B cell (primary cell): ENCODE measurements at regions not wholly inside any gene's neighbourhood (a gene's known extent, or its start where the extent isn't known, plus 50 kb on each side); places are given as distances from the start of the nearest gene placed in this dataset.

Experiments
- ATAC-seq: fragments of 200-7000 bp; cut with Tn5 transposase; one replicate; pipeline ENCODE4 v1.10.0; 2021; ENCODE audit warnings: low read depth, mild to moderate bottlenecking, moderate number of reproducible peaks, moderate library complexity
- CTCF ChIA-PET: fragments of 350-600 bp; sonication (Branson Sonifier 250); formaldehyde crosslinking; loops from one replicate; lab custom pipeline; 2021; ENCODE audit warnings: antibody characterized with exemption, inconsistent platforms; lab: Charles Lee
- POLR2A ChIA-PET: fragments of 350-600 bp; sonication (Branson Sonifier 250); formaldehyde crosslinking; loops from one replicate; lab custom pipeline; 2021; ENCODE audit warnings: antibody characterized with exemption; lab: Charles Lee
- DNase-seq: peaks from one replicate; pipeline ENCODE4 v3.0.0; 2013
- H2AFZ ChIP-seq: 2 replicates; pipeline ENCODE4 v1.6.1; 2012; ENCODE audit warnings: mild to moderate bottlenecking, low read depth, low read length; ENCODE audit not compliant: insufficient read depth, poor library complexity, severe bottlenecking
- H3K27ac ChIP-seq, 2 donors: 1 replicate in 1 of 2; 2 replicates in 1 of 2; pipeline ENCODE4 v1.5.1; 2012 to 2013; ENCODE audit warnings: low read length in 2 of 2, mild to moderate bottlenecking in 2 of 2, moderate library complexity in 1 of 2
- H3K27me3 ChIP-seq, 4 experiments: fragments of 200-600 bp in 1 of 4; sonication (generic) in 1 of 4; replicated peaks in 1 of 4; 1 replicate in 2 of 4; 2 replicates in 2 of 4; pipeline versions ENCODE4 v1.6.1 to v1.7.0; 2013 to 2016; ENCODE audit warnings: low read length in 3 of 4, mild to moderate bottlenecking in 2 of 4, mixed read lengths in 1 of 4, moderate library complexity in 1 of 4; ENCODE audit not compliant: insufficient read depth in 4 of 4, control insufficient read depth in 3 of 4; ENCODE audit errors: control extremely low read depth in 1 of 4
- H3K36me3 ChIP-seq, 2 experiments: replicated peaks in 1 of 2; 1 replicate in 1 of 2; 2 replicates in 1 of 2; pipeline versions ENCODE4 v1.6.1 to v1.7.1; 2013; ENCODE audit warnings: low read length in 1 of 2; ENCODE audit not compliant: insufficient read depth in 2 of 2, control insufficient read depth in 1 of 2; ENCODE audit errors: control extremely low read depth in 1 of 2, extremely low read depth in 1 of 2
- H3K4me1 ChIP-seq, 2 donors: fragments of 200-600 bp in 1 of 2; sonication (generic) in 1 of 2; 1 replicate in 1 of 2; 2 replicates in 1 of 2; pipeline versions ENCODE4 v1.5.1 to v1.6.1; 2013 to 2017; ENCODE audit warnings: low read length in 2 of 2; ENCODE audit not compliant: control insufficient read depth in 2 of 2, insufficient read depth in 2 of 2
- H3K4me2 ChIP-seq: replicated peaks from 2 replicates; pipeline ENCODE3; 2012; ENCODE audit warnings: mild to moderate bottlenecking, low read depth, low read length; ENCODE audit not compliant: poor library complexity, severe bottlenecking
- H3K4me3 ChIP-seq, 5 experiments: fragments of 200-600 bp in 1 of 5; sonication (generic) in 1 of 5; 1 replicate in 3 of 5; 2 replicates in 2 of 5; pipeline versions ENCODE4 v1.5.1 to v1.7.0; 2011 to 2016; ENCODE audit warnings: low read length in 4 of 5, mild to moderate bottlenecking in 4 of 5, low read depth in 2 of 5, control low read depth in 1 of 5, moderate library complexity in 1 of 5; ENCODE audit not compliant: insufficient read depth in 1 of 5; ENCODE audit errors: control extremely low read depth in 1 of 5, extremely low read depth in 1 of 5
- H3K79me2 ChIP-seq: fragments of 200-600 bp; sonication (generic); one replicate; pipeline ENCODE4 v1.6.0; 2016; ENCODE audit warnings: low read length; ENCODE audit not compliant: control insufficient read depth, insufficient read depth
- H3K9ac ChIP-seq: fragments of 200-600 bp; sonication (generic); 2 replicates; pipeline ENCODE4 v1.6.1; 2017; ENCODE audit warnings: mild to moderate bottlenecking, low read length, moderate library complexity
- H3K9me3 ChIP-seq, 3 donors: one replicate each; pipeline versions ENCODE4 v1.6.1 to v1.7.1; 2013; ENCODE audit warnings: low read length in 2 of 3; ENCODE audit not compliant: control insufficient read depth in 2 of 3, insufficient read depth in 1 of 3; ENCODE audit errors: control extremely low read depth in 1 of 3
- H4K20me1 ChIP-seq: 2 replicates; pipeline ENCODE4 v1.6.0; 2012; ENCODE audit warnings: mild to moderate bottlenecking, low read length; ENCODE audit not compliant: insufficient read depth, control insufficient read depth, poor library complexity, severe bottlenecking
- H3K27ac Mint-ChIP-seq: one replicate; pipeline ENCODE4 v1.8.0; 2021; ENCODE audit warnings: mixed read lengths
- H3K27me3 Mint-ChIP-seq: one replicate; pipeline ENCODE4 v1.8.0; 2021; ENCODE audit warnings: mixed read lengths
- H3K4me1 Mint-ChIP-seq: one replicate; pipeline ENCODE4 v1.8.0; 2021; ENCODE audit warnings: mixed read lengths
- H3K4me3 Mint-ChIP-seq: one replicate; pipeline ENCODE4 v1.8.0; 2021; ENCODE audit warnings: mixed read lengths
- H3K9me3 Mint-ChIP-seq: one replicate; pipeline ENCODE4 v1.8.0; 2022; ENCODE audit warnings: mixed read lengths; ENCODE audit not compliant: insufficient read depth
- EZH2 ChIP-seq: IDR thresholded peaks from 2 replicates; pipeline ENCODE4 v1.6.1; 2012; ENCODE audit warnings: borderline replicate concordance, low read depth, mild to moderate bottlenecking, moderate library complexity, low read length; ENCODE audit not compliant: insufficient read depth, poor library complexity, severe bottlenecking
- WGBS: methylation state at CpG from one replicate; pipeline ENCODE4 v1.1.5; 2013; ENCODE audit warnings: missing lambda C conversion rate; ENCODE audit not compliant: insufficient coverage; 5-methylcytosine and 5-hydroxymethylcytosine counted together
- intact Hi-C: fragments of 100-400 bp; cut with micrococcal nuclease; formaldehyde crosslinking; loops from one replicate; pipeline ENCODE4 v1.10.0; 2022
- TF ChIP-seq, protein P1 (sequence below): fragments of 200-600 bp; IDR thresholded peaks from one replicate; pipeline ENCODE4 v1.8.0; 2022; ENCODE audit warnings: antibody characterized with exemption, mild to moderate bottlenecking

DNA sequence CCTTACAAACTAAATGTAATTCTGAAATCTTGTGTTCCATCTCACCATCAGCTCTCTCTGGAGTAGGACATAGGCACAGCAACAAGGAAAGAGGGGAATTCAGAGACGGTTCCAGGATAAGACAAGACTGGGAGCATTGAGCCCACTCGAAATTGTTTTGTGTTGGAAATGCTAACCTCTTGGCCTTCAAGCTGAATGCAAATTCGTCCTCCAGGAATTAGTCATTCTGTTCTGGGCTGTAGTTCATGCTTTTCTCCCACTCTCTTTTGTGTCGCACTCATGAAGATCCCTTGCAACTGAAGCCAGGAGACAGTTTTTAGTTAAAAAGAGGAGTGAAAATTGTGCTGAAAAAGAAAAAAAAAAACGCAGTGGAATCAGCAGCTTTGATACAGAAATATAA, 121.7 kb upstream of the SEMA6A start:
- TF ChIP-seq, protein P1, sequence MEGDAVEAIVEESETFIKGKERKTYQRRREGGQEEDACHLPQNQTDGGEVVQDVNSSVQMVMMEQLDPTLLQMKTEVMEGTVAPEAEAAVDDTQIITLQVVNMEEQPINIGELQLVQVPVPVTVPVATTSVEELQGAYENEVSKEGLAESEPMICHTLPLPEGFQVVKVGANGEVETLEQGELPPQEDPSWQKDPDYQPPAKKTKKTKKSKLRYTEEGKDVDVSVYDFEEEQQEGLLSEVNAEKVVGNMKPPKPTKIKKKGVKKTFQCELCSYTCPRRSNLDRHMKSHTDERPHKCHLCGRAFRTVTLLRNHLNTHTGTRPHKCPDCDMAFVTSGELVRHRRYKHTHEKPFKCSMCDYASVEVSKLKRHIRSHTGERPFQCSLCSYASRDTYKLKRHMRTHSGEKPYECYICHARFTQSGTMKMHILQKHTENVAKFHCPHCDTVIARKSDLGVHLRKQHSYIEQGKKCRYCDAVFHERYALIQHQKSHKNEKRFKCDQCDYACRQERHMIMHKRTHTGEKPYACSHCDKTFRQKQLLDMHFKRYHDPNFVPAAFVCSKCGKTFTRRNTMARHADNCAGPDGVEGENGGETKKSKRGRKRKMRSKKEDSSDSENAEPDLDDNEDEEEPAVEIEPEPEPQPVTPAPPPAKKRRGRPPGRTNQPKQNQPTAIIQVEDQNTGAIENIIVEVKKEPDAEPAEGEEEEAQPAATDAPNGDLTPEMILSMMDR, result no peak
- no peak for TF ChIP-seq EZH2
- H3K27ac ChIP-seq, result no peak overlapping the region
- intact Hi-C loops, result no loop called here
- H3K4me3 Mint-ChIP-seq, result no peak overlapping the region
- no peak overlapping the region for H3K27ac Mint-ChIP-seq
- H3K4me1 ChIP-seq, result no peaks in the 10 kb centered on the region
- 73% methylated on average over 3 of the region's 5 CpGs for WGBS
- H3K9ac ChIP-seq, result no peak overlapping the region
- peaks cover 2% of the 10 kb centered on the region for H3K4me1 Mint-ChIP-seq
- H4K20me1 ChIP-seq, result no peaks in the 10 kb centered on the region
- no peak overlapping the region for H3K4me2 ChIP-seq
- no peaks in the 10 kb centered on the region for H3K79me2 ChIP-seq
- no peaks in the 10 kb centered on the region for H3K9me3 ChIP-seq
- no peak overlapping the region for H2AFZ ChIP-seq
- no peak for ATAC-seq
- peaks cover 7% of the 10 kb centered on the region for H3K27me3 Mint-ChIP-seq
- H3K4me3 ChIP-seq, result no peak overlapping the region
- DNase-seq, result no peak
- ChIA-PET POLR2A (no interaction called here), CTCF (no interaction called here)
- H3K27me3 ChIP-seq, result no peaks in the 10 kb centered on the region
- no peaks in the 10 kb centered on the region for H3K36me3 ChIP-seq
- H3K9me3 Mint-ChIP-seq, result no peaks in the 10 kb centered on the region

DNA sequence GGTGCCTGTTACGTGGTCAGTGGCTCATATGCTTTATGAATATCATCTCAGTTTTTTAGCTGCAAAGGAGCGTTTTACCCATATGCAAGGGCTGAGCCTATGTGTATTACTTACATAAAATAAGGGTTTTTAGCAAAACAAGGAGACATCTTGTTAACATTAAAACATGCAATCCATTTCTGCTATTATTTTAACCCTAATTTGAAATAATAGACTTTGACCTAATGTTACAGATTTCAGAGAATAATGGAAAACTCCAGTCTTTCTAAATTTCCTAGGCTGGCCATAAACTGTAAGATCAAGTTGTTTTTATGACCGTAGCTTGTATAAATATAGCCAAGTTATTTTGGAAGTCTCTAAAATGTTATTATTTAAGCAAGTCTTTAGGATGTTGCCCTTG, 121.1 kb upstream of the SEMA6A start:
- ATAC-seq (no peak), DNase-seq (no peak)
- no peak overlapping the region for H3K27ac ChIP-seq
- no peak overlapping the region for H3K4me2 ChIP-seq
- no peak overlapping the region for H2AFZ ChIP-seq
- TF ChIP-seq, protein P1, result no peak
- TF ChIP-seq EZH2, result no peak
- H3K9me3 Mint-ChIP-seq, result no peaks in the 10 kb centered on the region
- no peak overlapping the region for H3K9ac ChIP-seq
- no peaks in the 10 kb centered on the region for H3K27me3 ChIP-seq
- H3K4me1 Mint-ChIP-seq, result peaks cover 2% of the 10 kb centered on the region
- ChIA-PET CTCF (no interaction called here), POLR2A (no interaction called here)
- no peaks in the 10 kb centered on the region for H3K9me3 ChIP-seq
- H3K27ac Mint-ChIP-seq, result no peak overlapping the region
- H3K27me3 Mint-ChIP-seq, result peaks cover 7% of the 10 kb centered on the region
- WGBS, result no CpG with 5 or more reads among the region's 3 CpGs
- H3K79me2 ChIP-seq, result no peaks in the 10 kb centered on the region
- intact Hi-C loops, result no loop called here
- H3K4me3 ChIP-seq, result no peak overlapping the region
- H4K20me1 ChIP-seq, result no peaks in the 10 kb centered on the region
- H3K4me3 Mint-ChIP-seq, result no peak overlapping the region
- H3K36me3 ChIP-seq, result no peaks in the 10 kb centered on the region
- no peaks in the 10 kb centered on the region for H3K4me1 ChIP-seq
